ENCODE measurements at regions not wholly inside any gene's neighbourhood (a gene's known extent, or its start where the extent isn't known, plus 50 kb on each side); places are given as distances from the start of the nearest gene placed in this dataset.

DNA sequence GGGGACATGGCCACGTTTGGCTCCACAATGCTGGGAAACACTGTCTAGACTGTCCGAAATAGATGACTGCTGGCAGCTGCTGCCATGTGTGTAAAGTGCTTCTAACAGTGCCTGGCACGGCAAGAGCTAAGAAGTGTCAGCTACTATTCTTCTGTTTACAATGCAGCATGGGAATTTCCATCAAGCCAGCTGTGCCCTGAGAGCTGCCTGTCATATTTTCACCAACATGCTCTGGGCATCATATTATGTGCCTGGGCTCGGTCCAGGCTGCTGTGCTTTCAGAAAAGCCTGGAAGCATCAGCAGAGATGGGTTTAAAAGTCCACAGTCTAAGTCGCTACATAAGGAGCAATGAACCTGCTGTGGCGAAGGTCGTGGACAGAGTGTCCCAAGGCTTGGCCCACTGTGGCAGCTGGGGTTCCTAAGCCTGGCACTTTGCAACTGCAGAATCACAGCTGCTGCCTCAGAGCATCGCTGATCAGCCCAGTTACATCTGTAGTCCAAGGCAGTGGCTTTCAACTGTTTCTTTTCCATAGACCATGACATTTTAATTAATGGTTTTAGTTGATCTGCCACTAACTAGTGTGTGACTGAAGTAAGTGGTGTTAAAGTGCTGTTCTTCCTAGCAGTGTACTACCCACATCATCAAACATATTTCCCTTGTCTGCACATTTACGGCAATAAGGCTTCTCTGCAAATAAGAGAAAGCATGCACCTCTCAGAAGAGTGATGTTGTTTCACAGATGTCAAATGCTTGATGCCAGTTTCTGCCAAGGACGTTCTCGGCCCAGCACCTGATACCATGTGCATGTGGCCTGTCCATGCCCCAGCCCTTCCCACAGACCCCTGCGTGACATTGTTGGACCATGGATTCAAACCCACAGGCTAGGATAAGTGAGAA is 95.7 kb upstream of the C1QTNF9B start:
- Histone ChIP-seq H3K4me1 (ENCODE audit: insufficient read depth, low read length) (no peaks in the 10 kb centered on the region), H3K9me3 (ENCODE audit: low read depth, low read length) (no peaks in the 10 kb centered on the region), H3K27me3 (ENCODE audit: insufficient read depth, low read length) (no peaks in the 10 kb centered on the region), H3K4me3 (ENCODE audit: low read length) (no peak overlapping the region)

DNA sequence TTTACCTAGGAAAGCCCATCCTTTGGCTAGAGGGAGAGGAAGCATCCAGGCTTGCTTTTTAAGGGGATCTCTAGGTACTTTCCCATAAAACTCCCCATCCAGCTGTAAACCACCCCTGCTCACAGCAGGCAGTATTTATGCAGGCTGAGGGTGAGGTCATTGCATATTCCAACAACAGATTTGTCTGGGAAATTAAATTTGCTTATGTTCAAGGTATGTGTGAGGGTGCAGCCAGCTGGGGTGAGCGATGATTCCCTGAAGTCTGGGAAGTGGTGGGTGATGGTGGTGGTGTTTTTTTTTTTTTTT is 96.3 kb upstream of the C1QTNF9B start:
- H3K9me3 ChIP-seq (ENCODE audit: low read depth, low read length), result no peaks in the 10 kb centered on the region
- no peaks in the 10 kb centered on the region for H3K27me3 ChIP-seq (ENCODE audit: insufficient read depth, low read length)
- no peaks in the 10 kb centered on the region for H3K4me1 ChIP-seq (ENCODE audit: insufficient read depth, low read length)
- H3K4me3 ChIP-seq (ENCODE audit: low read length), result no peak overlapping the region

DNA sequence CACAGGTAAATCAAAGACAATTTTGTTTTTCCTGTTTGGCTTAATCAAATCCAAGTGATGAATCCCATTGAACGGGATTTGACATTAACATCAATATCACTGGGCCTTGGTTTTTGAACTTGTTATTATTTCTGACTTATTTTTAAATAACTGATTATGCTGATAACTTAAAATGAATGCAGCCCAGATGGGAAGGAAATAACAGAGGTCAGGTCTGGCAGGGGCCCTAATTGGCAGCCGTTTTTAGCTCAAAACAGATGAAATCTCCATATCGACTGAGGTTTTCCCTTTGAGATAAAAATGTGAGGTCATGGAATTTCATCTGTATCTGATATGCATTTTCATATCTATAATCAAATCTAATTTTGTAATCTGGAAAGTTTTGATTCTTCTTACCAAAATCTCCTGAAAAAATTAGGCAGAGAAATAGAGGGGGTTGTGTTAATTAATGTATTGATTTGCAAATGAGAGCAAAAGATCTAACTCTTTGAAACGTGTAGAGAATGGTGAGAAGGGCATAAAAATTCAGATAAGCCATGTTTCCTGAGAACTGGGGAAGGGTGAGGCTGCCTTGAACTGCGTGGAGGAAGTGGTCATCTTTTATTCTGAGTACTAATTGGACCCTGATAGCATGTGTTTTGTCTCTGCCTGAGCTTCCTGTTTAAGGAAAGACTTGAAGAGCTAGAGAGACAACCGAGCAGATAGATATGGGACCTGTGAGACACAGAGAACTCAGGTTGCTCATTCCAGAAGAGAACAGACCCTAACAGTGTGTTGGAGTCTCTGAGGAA is 98.2 kb upstream of the C1QTNF9B start:
- H3K9me3 ChIP-seq (ENCODE audit: low read depth, low read length), result no peaks in the 10 kb centered on the region
- H3K4me1 ChIP-seq (ENCODE audit: insufficient read depth, low read length), result no peaks in the 10 kb centered on the region
- no peak overlapping the region for H3K4me3 ChIP-seq (ENCODE audit: low read length)
- H3K27me3 ChIP-seq (ENCODE audit: insufficient read depth, low read length), result no peaks in the 10 kb centered on the region

DNA sequence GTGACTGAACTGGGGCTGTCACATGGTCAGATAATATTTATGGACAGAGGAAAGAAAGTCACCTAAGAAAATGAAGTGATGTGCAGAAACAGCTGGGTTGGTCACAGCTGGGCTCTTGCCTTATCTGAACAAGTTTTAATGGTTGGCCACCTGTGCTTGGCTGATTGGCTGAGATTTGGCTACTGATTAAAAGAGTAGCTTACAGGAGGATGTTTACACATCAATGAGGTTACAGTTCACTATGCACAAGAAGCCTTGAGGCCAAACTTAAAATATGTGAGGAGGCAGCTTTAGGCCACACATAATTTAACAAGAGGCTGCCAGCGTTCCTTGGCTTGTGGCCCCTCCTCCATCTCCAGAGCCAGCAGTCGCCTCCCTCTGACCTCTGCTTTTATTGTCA is 99.2 kb upstream of the C1QTNF9B start:
- Histone ChIP-seq H3K4me1 (ENCODE audit: insufficient read depth, low read length) (no peaks in the 10 kb centered on the region), H3K4me3 (ENCODE audit: low read length) (no peak overlapping the region), H3K27me3 (ENCODE audit: insufficient read depth, low read length) (no peaks in the 10 kb centered on the region), H3K9me3 (ENCODE audit: low read depth, low read length) (no peaks in the 10 kb centered on the region)

DNA sequence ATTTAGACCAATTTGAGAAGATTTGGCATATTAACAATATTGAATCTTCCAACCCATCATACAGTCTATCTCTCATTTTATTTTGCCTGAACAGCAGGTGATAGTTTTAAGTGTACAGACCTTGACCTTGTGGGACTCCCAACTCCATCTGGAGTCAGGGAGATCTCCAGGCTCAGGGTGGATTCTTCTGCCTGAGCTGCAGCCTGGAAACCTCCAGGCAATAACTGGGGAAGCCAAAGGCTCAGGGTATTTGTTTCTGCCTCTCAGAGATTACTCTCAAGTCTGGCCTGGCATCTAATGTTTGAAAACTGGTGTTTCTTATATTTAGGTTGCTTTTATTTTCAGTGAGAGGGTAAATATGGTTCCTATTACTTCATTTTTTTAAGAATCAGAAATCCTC is 102.1 kb upstream of the C1QTNF9B start:
- Histone ChIP-seq H3K4me1 (ENCODE audit: insufficient read depth, low read length) (no peaks in the 10 kb centered on the region), H3K4me3 (ENCODE audit: low read length) (no peak overlapping the region), H3K27me3 (ENCODE audit: insufficient read depth, low read length) (no peaks in the 10 kb centered on the region), H3K9me3 (ENCODE audit: low read depth, low read length) (no peaks in the 10 kb centered on the region)

DNA sequence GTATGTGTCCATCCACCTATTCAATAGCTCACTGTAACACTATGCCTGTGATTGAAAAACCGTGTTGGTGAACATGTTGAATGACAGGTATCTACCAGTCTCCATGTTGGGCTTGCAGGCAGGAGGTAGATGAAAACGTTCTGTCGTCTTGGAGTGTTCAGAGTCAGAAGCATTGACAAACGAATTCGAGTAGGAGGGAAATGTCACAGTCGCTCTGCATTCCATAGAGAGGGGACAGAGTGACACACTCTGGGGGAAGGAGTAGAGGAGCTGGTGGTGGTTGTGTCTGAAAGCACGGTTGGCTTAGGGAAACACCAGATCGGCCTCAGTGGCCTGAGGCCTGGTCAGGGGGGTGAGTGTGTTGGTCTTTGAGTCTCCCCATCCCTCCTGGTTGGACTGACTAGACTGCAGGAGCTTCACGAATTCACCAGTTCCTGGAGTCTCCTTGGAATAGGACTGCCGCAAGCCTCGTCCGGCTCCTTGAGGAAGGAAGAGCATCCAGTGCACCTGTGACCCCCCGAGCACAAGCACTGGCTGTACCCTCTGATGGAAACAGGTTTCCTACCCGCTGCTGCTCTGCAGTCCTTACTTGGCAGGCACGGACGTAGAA is 105.0 kb upstream of the C1QTNF9B start:
- Histone ChIP-seq H3K4me3 (ENCODE audit: low read length) (no peak overlapping the region), H3K4me1 (ENCODE audit: insufficient read depth, low read length) (no peaks in the 10 kb centered on the region), H3K27me3 (ENCODE audit: insufficient read depth, low read length) (no peaks in the 10 kb centered on the region), H3K9me3 (ENCODE audit: low read depth, low read length) (no peaks in the 10 kb centered on the region)

DNA sequence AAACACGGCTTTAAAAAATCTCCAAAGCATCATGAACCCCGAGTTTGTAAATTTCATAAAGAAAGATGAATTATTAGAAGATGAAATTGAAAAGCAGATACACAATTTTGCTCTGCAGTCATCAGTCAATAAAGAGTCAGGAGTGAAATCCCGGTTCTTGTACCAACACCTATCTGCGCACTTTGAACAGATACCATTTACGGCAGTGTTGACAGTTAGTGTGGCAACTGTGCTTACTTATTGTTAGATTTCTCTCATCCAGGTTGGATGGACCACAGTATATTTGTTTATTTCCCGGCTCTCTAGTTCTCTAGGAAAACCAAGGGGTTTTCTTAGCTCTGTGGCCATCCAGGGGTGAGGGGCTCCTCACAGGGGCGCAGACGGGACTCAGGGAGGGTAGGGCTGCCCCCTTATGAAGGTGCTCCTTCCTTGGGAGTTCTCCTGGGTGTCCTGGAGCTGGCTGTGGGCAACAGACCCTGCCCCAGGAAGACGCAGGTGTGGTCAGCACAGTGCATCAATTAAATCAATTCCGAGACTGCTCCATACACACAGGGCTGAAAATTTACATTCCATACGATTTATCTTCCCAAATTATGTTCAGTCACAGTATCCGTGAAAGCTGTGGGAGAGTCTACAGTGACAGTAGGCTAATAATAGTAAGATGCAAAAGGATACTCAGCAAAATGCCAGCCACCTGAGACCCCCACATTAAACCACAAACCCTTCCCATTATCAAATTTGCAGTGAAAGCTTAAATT is 107.0 kb upstream of the C1QTNF9B start:
- Histone ChIP-seq H3K4me3 (ENCODE audit: low read length) (no peak overlapping the region), H3K4me1 (ENCODE audit: insufficient read depth, low read length) (no peaks in the 10 kb centered on the region), H3K9me3 (ENCODE audit: low read depth, low read length) (no peaks in the 10 kb centered on the region), H3K27me3 (ENCODE audit: insufficient read depth, low read length) (no peaks in the 10 kb centered on the region)

DNA sequence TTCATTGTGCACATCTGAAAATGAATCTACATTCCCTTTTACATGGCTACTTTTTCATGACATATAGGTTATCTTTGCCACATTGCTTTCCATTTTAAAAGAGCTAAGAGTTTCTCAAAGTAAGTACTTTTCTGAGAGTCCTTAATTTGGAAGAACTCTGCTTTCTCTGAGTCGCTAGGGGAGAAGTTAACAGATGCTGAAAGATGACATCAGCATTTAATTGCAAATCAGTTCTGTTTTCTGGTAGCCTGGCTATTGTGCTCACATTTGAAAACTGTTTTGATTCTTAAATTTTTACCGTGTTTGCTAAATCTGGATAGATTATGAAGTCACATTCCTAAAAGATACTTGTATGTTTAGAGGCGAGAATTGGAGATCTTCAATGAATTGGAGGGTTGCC is 107.7 kb upstream of the C1QTNF9B start:
- Histone ChIP-seq H3K4me3 (ENCODE audit: low read length) (no peak overlapping the region), H3K27me3 (ENCODE audit: insufficient read depth, low read length) (no peaks in the 10 kb centered on the region), H3K4me1 (ENCODE audit: insufficient read depth, low read length) (no peaks in the 10 kb centered on the region), H3K9me3 (ENCODE audit: low read depth, low read length) (no peaks in the 10 kb centered on the region)

DNA sequence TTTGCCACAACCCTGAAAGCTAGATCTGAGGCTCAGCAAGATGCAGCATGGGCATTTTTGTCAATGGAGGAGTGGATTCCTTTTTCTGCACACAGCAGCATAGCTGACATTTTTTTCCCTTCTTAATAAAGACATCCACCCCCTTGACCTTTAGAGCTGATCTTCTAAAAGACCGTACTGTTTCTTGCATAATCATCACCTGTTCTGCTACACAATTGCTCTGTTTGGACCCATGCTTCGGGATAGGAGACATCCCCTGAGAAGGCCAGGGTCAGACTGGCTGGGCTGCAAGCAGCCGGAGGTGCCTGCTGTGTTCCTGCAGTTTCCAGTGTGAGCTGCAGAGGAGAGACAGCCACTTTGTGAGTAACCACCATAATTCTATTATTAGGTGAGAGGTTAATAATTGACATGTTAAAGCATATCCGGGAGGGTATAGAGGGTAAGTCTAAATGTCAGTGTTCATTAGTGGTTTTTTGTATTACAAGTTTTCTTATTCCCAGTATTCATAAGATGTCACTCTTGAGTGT is 108.5 kb upstream of the C1QTNF9B start:
- no peaks in the 10 kb centered on the region for H3K27me3 ChIP-seq (ENCODE audit: insufficient read depth, low read length)
- H3K4me1 ChIP-seq (ENCODE audit: insufficient read depth, low read length), result no peaks in the 10 kb centered on the region
- H3K4me3 ChIP-seq (ENCODE audit: low read length), result no peak overlapping the region
- no peaks in the 10 kb centered on the region for H3K9me3 ChIP-seq (ENCODE audit: low read depth, low read length)

DNA sequence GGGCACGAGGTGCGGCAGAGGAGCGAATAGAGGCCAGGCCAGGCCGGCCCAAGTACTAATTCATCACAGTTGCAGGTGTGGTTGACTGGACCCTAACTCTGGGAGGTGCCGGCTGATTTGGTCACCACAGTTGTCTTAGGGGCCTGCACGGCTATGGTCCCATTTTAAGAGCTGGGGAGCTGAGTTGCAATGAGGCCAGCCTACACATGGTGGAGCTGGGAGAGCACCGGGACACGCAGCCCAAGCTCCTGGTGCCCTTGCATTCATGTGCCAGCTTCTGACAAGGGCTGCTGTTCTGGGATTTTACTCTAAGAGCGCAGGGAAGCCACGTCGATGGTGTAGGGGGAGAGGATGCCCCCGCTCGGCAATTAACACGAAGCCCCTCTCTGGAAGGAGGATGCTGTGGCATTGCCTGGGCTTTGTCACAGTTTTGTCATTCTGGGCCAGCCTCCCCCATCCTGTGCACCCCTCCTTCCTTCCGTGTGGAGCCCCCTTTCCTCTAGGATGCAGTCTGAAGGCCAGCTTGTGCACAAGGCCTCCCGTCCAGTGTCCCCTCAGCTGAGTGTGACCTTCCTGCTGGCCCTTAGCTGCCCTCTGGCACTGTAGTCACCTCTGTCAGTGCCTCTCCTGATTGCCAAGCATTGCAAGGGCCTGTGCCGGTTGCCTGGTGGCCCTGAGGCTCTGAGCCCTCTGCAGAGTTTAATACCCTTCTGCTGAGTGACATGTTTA is 109.4 kb upstream of the C1QTNF9B start:
- Histone ChIP-seq H3K9me3 (ENCODE audit: low read depth, low read length) (no peaks in the 10 kb centered on the region), H3K4me3 (ENCODE audit: low read length) (no peak overlapping the region), H3K4me1 (ENCODE audit: insufficient read depth, low read length) (no peaks in the 10 kb centered on the region), H3K27me3 (ENCODE audit: insufficient read depth, low read length) (no peaks in the 10 kb centered on the region)

DNA sequence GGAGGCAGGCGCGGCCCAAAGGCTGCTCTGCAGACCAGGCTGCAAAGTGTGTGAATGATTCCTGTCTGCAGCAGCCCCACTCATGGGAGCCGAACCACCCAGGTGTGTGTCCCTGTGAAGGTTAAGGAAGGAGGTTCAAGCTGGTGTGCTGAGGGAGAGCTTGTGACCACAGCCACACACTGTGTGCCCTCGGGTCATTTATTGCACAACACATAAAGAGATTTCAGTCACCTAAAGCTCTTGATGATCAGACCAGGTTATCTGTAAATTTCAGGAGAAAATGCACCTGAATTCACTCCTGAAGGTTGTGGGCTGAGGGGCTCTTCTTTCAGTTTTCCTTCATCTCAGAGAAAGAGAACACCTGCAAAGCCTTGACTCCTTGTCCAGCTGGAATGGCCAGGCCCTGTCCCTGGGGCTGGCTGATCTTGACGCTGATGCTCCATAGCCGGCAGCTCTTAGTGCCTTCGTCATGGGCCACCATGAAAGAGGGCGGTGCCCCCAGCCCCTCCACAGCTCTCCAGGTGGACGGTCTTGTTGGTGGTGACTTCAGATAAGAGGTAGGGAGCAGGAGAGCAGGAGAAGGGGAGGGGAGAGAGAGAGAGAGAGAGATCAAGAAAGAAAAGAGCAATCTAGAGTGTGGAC is 110.8 kb upstream of the C1QTNF9B start:
- Histone ChIP-seq H3K27me3 (ENCODE audit: insufficient read depth, low read length) (no peaks in the 10 kb centered on the region), H3K9me3 (ENCODE audit: low read depth, low read length) (no peaks in the 10 kb centered on the region), H3K4me3 (ENCODE audit: low read length) (no peak overlapping the region), H3K4me1 (ENCODE audit: insufficient read depth, low read length) (no peaks in the 10 kb centered on the region)

DNA sequence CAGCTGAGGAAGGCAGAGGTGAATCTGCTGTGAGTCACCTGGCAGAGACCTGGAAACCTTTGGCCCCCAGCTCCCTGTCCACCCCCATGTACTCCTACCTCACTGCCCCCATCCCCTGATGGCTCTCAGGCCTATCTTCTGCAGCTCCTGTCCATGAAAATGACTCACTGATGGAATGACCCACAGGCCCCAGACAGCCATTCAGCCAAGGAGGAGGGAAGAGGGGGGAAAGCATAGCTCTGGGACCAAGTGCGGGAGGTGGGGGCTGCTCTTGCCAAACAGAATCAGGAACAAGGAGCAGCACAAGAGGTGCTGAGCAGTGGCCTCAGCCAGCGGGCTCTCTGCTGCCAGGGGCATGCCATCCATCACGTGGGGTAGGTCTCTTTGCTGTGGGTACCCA is 111.4 kb upstream of the C1QTNF9B start:
- Histone ChIP-seq H3K4me1 (ENCODE audit: insufficient read depth, low read length) (no peaks in the 10 kb centered on the region), H3K9me3 (ENCODE audit: low read depth, low read length) (no peaks in the 10 kb centered on the region), H3K27me3 (ENCODE audit: insufficient read depth, low read length) (no peaks in the 10 kb centered on the region), H3K4me3 (ENCODE audit: low read length) (no peak overlapping the region)

DNA sequence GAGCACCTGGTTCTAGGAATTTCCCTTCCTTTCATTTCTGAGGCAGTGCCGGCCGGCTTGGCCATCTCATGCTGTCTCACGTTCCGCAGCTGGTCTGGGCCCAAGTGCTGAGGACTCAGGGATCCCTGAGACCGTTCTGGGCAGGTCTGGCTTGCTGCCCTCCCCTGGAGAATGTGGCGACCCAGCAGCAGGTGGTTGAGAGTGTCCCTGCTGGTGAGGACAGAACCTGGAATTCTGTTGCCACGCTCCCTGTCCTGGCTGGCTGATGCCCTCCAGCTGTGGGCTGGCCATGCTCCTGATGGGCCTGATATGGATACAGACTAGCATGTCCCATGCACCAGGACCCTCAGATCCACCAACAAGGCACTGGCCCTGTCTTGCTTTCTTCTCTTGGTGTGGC is 114.0 kb upstream of the C1QTNF9B start:
- Histone ChIP-seq H3K9me3 (ENCODE audit: low read depth, low read length) (no peaks in the 10 kb centered on the region), H3K4me3 (ENCODE audit: low read length) (no peak overlapping the region), H3K4me1 (ENCODE audit: insufficient read depth, low read length) (no peaks in the 10 kb centered on the region), H3K27me3 (ENCODE audit: insufficient read depth, low read length) (no peaks in the 10 kb centered on the region)

DNA sequence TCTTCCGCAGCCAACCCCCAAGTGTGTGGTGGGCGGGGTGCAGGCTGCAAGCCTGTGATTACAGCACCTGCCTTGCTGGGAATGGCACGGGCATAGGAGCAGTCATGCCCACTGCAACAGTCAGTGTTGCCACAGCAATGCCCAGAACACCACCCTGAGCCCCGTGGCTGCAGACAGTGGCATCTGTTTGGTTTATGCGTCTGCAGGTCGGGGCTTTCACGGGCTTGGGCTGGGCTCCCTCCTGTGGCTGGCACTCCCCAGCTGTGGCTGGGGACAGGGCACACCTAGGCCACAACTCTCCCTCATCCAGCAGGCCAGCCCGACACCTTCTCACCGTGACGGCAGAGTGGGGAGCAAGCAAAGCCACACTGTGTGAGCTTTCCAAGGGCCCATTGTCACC is 115.3 kb upstream of the C1QTNF9B start:
- no peaks in the 10 kb centered on the region for H3K4me1 ChIP-seq (ENCODE audit: insufficient read depth, low read length)
- H3K9me3 ChIP-seq (ENCODE audit: low read depth, low read length), result no peaks in the 10 kb centered on the region
- H3K27me3 ChIP-seq (ENCODE audit: insufficient read depth, low read length), result no peaks in the 10 kb centered on the region
- H3K4me3 ChIP-seq (ENCODE audit: low read length), result no peak overlapping the region

All from mononuclear cell (primary cell).